ENCODE measurements at regions not wholly inside any gene's neighbourhood (a gene's known extent, or its start where the extent isn't known, plus 50 kb on each side); places are given as distances from the start of the nearest gene placed in this dataset.
"Not testable (repeated sequence)": the region's sequence is repeated elsewhere in the genome, so short reads cannot be mapped to it uniquely, and the experiment has no call there.

DNA sequence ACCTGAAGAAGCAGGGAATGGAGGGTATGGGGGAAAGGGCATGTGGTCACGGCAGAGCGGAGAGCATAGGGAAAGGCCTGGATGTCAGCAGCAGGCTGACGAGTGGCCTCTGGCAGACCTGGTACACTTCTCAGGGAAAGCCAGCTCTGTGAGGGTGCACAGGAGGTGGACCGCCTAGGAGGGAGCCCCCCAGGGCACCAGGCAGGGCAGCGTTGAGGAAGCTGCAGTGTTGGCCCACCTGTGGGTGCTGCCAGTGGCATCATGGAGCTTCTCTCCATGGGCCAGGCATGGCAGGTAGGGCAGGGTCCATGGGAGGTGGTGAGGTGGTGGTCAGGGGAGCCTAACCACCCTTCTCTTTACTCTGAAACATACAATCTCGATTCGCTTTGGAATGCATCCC lies 143.0 kb upstream of the PITX1 start:
- DNase-seq: no peak

DNA sequence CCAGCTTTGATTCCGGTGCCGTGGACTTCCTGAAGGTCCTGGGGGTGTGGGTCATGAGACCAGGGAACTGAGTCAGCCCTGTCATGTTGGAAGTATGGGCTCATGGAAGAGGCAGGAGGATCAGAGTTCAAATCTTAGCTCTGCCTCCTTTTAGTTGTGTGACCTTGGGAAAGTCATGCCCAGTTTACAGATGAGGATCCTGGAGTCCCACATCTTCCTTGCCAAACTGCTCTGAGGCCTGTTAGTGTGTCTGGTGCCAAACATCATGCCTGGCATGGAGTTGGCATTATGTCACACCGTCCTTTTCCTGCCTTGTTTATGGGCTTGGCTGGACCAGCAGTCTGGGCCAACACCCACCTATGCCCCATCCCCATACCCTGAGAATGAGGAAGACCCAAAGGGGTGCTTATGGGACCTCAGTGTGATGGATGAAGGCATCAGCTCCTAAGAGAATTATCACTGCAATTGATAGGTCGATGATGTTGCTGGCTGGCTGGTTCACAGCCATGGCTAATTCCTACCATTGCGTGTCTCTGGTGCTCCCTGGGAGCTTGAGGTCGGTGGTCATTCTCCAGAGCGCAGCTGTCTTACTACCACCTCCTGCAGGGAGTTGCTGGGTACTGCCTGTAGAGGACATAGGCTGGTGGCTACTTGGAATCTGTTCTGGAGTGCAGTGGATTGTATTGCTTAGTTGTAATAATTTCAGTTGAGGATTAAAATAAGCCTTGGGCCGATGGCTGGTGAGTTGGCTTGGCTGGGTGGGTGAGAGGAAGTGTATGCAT lies 140.5 kb upstream of the PITX1 start:
- peak; percentile 3 for DNase-seq

DNA sequence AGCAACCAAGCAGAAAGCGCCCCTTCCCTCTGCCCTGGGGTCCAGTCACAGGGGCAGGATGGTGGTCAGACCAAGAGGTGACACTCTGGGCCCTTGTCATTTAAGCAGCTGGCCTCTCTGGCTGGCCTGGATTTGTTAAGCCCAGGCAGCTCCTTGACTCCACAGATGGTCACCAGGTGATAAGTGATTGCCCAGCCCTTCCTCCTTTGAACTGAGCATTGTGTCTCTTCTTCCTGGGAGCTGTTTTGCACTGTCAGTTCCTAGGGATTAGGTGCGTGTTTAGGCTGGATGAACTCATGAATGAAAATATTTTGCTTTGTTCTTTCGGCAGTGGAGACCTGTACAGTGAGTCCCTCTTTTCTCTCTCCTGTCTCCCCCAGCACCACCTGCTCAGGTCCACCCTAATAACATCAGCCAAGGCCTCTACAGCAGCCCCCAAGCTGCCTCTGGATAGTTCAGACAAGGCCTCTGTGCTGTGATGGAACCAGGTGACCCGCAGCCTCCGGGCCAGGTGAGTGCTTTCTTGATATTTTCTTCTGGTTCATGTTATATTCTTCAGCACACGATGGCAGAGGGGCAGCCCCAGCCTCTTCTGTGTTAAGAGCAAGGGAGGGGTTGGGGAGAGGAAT lies 139.7 kb upstream of the PITX1 start:
- DNase-seq: peak; percentile 51

DNA sequence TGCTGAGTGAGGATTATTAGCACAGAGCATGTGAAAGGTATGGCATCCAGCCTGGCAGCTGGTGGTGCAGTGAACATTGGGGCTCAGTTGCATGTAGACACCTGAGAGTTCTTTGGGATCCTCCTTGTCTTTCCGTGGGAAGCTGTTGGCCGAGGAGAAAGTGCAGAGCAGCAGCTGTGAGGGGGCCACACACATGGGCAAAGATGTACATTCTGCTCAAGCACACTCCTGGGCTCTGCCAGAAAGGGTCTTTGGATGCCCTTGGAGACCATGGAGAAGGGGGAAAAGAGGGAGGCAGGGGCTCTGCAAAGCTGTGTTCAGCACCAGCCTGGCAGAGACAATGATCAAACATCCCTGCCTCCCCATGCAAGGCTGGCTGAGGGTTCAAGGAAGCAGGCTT lies 138.7 kb upstream of the PITX1 start:
- no peak for DNase-seq

DNA sequence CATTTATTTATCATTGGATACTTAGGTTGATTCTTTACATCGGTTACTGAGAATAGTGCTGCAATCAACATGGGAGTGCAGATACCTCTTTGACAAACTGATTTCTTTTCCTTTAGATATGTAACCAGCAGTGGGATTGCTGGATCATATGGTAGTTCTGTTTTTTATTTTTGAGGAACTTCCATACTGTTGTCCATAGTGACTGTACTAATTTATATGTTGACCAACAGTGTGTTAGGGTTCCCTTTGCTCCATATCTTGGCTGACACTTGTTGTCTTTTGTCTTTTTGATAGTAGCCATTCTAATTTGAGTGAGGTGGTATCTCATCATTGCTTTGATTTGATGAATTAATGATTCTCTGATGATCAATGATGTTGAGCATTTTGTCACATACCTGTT lies 137.3 kb upstream of the PITX1 start:
- DNase-seq: no peak

DNA sequence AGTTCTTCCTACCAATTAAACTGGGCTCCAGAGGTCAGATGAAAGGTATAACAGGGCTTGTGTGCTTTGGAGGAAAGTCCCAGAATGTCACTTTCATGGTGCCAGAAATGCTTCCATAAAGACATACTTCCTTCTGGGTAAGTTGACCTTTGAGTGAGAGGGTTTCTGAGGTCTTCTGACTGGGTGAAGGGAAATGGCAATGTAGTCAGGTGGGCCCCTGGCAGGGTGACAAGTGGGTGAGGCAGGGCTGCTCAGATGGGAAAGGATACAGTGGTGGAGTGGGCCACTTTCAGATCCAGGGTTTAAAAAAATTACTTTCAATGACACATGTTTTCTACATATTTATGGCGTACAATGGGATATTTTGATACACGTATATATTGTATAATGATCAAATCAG lies 136.5 kb upstream of the PITX1 start:
- no peak for DNase-seq

DNA sequence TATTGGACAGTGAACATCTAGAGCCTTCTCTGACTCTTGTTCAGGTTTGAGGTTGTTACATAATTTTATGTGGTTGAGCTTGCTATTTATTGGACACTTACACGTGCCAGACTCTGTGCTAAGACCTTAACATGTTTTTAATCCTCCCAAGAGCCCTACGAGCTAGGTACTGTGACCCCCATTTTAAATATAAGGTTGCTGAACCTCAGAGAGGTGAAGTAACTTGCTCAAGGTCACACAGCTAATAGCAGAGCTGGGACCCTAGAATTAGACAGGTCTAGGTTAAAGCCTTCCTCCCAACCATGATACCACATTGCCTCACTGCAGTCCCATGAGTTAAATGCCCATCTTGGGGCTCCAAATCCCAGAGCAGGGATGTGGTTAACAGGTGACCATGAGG lies 135.7 kb upstream of the PITX1 start:
- no peak for DNase-seq

DNA sequence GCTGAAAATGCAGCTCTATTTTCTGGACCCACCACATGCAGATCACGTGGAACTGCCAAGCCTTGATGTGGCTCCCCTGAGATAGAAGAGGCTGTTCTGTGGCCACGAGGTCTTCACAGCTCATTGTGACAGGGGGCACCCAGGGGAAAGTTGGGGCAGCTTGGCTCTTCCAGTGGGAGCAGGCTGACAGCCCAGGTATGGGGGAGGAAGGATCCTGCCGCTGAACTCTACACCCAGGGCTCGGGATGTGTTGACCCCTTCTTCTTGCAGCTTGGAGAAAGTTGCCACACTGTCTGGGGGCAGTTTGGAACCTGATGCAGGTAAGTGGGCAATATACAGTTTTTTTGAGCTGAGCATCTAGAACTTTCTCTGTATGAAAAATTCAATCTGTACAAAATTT lies 133.6 kb upstream of the PITX1 start:
- no peak for DNase-seq

DNA sequence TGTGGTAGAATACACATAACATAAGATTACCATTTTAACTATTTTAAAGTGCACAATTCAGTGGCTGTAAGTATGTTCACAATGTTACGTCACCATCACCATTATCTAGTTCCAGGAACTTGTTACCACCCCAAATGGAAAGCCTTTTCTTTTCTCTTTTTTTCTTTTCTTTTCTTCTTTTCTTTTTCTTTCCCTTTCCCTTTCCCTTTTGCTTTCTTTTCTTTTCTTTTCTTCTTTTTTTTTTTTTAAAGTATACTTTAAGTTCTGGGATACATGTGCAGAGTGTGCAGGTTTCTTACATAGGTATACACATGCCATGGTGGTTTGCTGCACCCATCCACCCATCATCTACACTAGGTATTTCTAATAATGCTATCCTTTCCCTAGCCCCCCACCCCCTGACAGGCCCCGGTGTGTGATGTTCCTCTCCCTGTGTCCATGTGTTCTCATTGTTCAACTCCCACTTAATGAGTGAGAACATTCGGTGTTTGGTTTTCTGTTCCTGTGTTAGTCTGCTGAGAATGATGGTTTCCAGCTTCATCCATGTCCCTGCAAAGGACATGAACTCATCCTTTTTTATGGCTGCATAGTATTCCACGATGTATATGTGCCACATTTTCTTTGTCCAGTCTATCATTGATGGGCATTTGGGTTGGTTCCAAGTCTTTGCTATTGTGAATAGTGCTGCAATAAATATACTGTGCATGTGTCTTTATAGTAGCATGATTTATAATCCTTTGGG lies 131.0 kb upstream of the PITX1 start:
- DNase-seq: not testable (repeated sequence)

DNA sequence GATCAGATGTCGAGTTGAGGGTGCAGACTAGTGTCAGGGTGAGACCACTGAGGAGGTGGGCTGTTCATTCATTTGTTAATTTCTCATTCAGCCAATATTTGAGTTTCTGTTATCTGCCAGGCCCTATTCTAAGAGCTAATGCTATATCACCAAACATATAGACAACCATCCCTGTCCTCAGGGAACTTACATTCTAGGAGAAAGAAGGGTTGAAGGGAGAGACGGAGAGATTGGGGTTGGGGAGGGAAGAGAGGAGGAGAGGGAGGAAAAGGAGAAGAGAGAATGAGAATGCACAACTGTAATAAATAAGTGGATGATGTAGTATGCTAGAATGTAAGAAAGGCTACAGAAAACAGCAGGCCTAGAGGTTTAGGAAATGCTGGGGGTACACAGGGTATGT lies 129.9 kb upstream of the PITX1 start:
- DNase-seq: no peak

DNA sequence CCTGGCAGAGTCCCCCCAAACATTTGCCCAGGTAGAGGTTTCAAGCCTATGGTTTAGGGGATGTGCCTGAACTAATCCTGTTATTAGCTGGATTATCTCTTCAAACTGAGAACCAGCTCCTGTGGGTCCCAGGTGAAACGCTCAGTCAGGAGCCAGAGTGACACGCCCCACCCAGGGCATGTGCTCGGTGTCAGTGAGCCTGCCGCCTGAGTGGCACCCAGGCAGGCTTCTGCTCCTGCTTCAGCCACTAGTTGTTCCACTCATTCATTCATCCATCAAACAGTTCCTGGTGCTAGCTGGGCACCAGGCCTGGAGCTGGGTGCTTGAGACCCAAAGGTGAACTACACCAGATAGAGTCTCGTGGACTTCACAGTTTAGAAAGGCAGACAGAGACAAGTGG lies 129.4 kb upstream of the PITX1 start:
- peak; percentile 12 for DNase-seq

DNA sequence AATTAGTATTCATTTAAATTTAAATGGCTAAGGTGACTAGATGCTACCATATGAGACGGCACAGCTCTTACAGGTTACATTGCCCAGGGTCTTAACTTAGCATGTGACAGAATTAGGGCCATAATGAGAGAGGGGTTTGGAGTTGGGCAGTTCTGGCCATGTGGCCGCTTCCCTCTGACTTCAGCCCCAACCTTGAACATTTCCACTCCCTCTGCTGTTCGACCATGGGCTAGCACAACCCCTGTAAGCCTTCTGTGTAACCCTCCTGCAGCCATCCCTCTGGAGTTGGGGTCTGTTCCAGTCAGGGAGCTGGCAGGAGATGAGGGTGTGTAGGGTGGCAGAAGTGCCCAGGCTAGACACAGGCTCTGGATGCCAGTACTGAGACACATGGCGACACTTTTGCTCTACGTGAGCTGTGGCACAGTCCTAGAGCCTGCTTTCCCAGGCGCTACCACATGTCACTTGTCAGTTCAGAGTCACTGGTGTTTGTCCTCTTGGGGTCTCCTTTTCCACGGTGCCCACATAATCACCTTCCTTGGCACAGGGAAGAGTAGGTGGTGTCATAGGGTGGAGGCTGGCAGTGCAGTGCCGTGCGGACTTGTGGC lies 128.7 kb upstream of the PITX1 start:
- peak; percentile 4 for DNase-seq

DNA sequence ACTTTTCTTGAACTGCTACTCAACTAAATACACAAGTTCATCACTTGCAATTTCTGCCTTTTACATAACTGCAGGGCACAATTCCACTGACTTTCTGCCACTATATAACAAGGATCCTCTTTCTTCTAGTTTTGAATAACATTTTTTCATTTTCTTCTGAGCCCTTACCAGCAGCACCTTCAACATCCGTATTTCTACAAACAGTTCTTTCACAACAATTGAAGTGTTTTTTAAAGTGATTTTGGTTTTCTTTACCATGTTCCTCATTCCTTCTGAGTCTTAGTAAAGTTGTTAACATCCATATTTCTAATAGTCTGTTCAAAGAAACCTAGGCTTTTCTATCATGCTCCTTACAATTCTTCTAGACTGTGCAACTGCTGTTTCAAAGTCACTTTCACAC lies 127.2 kb upstream of the PITX1 start:
- no peak for DNase-seq

DNA sequence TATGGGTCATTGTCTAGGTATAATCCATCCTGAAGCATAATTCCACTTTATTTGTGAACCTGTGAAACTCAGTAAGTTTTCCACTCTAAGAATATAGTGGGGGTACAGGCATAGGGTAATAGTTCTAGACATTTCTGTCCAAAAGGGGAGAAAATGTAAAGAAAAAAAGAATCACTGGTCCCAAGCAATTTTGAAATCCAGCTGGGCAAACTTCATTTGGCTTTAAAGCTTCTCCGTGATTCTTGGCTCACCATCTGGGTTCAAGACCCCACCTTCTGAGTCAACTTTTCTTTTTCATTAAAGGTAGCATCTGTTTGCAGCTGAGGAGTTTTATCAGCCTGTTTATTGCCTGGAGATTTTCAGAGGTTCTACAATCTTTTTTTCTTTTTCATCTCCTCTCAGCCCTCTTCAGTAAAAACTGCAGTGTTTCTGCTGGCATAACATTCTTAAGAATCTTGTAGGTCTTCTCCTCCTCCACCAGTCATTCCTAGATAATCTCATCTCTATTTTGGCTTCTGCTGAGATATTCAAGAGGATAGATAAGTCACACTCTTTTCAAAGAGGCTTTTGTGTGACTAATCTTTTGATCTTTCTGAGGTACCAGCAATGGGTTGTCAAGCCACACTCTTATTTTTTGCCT lies 126.1 kb upstream of the PITX1 start:
- no peak for DNase-seq

DNA sequence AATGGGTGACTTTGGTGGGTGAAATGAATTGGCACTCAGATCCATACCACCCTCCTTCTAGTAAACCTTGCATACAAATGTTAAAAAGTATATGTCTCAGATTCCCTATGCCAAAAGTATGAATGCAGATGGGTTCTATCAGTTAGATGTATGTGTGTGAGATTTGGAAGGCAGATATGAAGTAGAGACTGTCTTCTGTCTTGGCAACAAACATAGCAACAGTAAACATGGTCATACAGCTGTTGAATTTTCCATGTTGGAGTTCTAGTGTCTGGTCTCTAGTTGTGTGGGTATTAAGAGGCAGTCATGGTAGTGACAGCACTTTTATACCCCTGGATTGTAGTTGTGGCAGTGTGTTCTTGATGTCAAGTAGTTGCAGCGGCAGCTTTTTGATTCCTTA lies 125.6 kb upstream of the PITX1 start:
- no peak for DNase-seq

DNA sequence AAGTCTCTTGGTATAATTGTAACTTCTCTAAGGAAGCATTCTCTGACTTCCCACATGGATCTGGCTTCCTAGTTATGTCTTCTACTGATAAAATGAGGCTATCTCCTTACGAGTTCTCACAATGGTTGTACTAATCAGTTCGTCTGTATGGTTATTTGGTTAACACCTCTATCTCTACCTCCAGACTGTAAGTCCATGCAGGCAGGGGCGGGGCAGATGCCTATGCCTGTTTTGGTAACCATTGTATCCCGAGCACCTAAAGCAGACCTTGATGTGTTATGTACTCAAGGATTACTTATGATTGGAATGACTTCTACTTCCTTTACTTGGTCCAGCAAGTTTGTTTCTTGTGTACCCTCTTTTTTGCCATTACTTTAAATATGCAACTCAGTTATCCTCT lies 125.0 kb upstream of the PITX1 start:
- no peak for DNase-seq

DNA sequence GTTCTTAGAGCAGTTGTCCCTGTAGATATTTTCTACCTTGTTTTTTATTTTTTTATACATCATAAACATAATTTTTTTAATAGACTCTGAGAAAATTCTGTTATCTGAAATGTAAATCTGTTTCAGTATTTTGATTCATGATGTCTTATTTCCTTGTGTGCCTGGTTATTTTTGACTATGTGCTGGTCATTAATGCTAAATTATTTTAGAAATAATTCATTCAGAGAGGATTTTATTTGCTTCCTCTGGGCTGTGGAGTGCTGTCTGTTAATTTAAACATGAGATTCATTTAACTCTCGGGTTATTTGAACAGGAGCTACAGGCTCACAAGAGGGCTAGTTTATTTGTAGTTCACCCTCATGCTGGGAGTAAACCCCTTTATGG lies 124.3 kb upstream of the PITX1 start:
- DNase-seq: no peak

DNA sequence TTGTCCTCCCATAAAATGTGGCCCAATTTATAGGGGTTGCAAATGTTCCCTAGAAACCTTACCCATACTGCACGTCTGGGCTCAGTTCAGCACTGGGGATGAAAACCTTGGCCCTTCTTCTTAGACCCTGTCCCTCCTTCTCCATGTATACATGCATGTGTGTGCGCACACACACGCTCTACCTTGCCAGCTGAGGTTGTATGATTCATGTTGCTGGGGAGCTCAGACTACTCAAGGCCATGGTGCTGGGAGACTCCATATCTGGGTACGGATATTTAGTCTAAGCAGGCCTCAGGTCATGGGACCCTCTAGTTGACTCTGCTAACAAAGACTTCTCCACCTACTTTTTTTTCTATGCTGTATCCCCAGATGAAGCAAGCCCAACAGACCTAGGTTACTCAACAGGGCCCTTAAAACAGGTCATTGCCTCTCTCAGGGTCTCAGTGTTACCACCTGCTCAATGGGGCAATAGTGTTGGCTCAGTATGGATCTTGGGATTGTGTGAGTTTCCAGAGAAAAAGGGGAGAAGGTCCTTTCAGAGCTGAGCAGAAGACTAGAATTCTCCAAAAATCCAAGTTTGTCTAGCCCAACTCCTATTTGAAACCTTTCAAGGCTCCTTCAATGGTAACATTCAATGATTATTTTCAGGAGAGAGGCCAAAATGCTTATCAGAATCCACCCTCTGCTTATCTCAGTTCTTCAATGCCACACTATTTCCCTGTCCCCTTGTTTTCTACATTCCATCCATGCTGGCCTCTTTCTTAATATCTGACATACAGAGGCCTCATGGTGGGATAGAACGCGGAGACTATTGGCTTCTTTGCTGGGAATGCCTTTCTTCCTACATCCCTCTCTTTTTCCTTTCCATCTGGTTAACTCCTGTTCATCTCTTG lies 123.6 kb upstream of the PITX1 start:
- no peak for DNase-seq

DNA sequence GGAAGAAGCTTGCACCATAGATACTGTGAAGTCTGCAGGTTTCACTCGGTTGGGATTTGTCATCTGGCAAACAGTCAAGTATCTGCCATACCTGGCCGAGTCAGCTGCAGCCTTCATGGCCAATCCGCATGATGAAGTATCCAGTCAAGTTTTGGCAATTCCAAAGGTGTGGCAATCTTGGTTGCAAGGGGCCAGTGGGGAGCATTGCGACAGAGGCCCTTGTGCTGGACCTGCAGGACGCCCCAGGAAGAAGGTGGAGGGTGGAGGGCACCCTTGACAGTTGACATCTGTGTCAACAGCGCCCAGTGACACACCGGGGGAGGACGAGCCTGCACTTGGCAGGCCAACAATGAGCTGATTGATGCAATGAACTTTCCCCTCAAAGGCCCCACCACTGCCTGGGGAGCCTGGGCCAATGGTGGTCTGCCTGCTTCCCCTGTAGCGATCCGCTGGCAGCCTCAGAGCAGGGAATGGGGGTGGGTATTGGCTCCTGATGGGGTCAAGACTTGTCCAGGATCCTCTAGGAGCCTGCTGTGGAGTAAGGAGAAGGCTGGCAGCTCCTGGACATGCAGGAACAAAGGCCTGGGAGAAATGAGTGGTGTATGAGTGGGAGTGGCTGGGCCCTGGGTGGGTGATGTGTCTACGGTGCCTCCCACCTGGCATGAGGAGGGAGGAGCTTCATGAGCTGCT lies 122.8 kb upstream of the PITX1 start:
- DNase-seq: no peak

DNA sequence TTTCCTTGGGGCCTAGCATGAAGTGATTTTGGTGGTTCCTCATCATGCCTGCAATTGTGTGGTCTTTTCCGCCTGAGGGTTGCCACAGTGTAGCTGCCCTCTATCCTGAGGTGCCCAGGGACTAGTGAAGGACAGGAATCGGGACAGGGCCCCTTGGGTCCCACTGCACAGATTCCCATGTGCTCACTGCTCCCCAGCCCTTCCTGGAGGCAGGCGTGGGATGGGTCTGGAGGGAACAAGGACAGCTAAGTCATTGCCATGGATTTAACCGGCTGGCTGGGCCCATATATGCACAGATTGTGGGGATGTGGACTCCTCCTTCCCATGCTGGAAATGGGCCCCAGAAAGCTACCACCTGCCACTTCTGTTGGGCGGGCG lies 122.3 kb upstream of the PITX1 start:
- DNase-seq: no peak

DNA sequence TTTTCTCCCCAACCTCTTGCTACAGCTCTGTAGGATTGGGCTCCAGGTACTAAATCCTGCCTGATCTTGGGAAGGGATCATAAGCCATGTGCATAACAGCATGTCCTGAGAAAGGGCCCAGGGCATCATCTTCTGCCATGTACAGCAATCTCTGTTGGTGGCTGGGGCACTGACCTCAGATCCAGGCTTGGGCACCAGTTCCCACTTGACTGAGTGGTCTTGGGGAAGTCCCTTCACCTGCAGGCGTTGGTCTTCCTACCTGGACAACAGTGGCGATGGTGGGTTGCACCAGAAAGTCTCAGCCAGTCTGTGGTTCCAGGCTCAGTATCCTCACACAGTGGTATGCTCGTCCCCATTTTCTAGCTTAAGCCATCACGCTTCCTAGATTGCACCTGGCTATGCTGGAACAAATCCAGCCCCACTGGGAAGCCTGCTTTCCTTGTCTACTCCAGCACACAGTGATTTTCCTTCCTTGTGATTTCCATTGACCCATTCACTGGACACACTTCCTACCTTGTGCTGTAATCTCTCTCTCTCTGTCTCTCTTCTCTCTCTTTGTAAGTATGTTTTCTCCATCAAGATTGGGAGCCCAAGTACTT lies 121.7 kb upstream of the PITX1 start:
- no peak for DNase-seq
